HepG2 (cell line): ENCODE measurements at regions not wholly inside any gene's neighbourhood (a gene's known extent, or its start where the extent isn't known, plus 50 kb on each side); places are given as distances from the start of the nearest gene placed in this dataset.

Experiments
- BHLHE40 ChIP-seq: IDR thresholded peaks from 2 replicates; pipeline ENCODE4 v1.6.1; 2011; ENCODE audit warnings: low read length, improper control_type of control experiment
- BRCA1 ChIP-seq: sonication (generic); formaldehyde crosslinking; IDR thresholded peaks from 2 replicates; pipeline ENCODE4 v1.4.0; 2020; ENCODE audit warnings: missing genetic modification reagents
- CTCF ChIP-seq: sonication (generic); formaldehyde crosslinking; IDR thresholded peaks from 2 replicates; pipeline ENCODE4 v1.5.0; 2020; ENCODE audit warnings: mild to moderate bottlenecking, missing genetic modification reagents, moderate library complexity
- SYNCRIP ChIP-seq: fragments of 200-400 bp; formaldehyde crosslinking; IDR thresholded peaks from 2 replicates; pipeline ENCODE4 v1.6.1; 2018; ENCODE audit warnings: mild to moderate bottlenecking, low read depth, low read length; ENCODE audit not compliant: insufficient read depth
- ZBTB7B ChIP-seq: sonication (generic); formaldehyde crosslinking; IDR thresholded peaks from 2 replicates; pipeline ENCODE4 v1.4.0; 2020; ENCODE audit warnings: missing genetic modification reagents
- ZNF224 ChIP-seq: sonication (generic); formaldehyde crosslinking; IDR thresholded peaks from 2 replicates; pipeline ENCODE4 v1.5.0; 2020; ENCODE audit warnings: mild to moderate bottlenecking, missing genetic modification reagents
- ZNF547 ChIP-seq: sonication (generic); formaldehyde crosslinking; IDR thresholded peaks from 2 replicates; pipeline ENCODE4 v1.5.1; 2020; ENCODE audit warnings: mild to moderate bottlenecking, missing genetic modification reagents

GRCh38 chr2:43110442-43110871 is 115.9 kb downstream of the ZFP36L2 start:
- TF ChIP-seq BRCA1 (CRISPR knock-in tag) (no peak), ZBTB7B (CRISPR knock-in tag) (no peak), BHLHE40 (no peak), ZNF547 (no peak), CTCF (no peak), ZNF224 (no peak), SYNCRIP (no peak)
